Epithelial cell of proximal tubule (primary cell): ENCODE measurements at regions not wholly inside any gene's neighbourhood (a gene's known extent, or its start where the extent isn't known, plus 50 kb on each side); places are given as distances from the start of the nearest gene placed in this dataset.

Experiments used
- DNase-seq: peaks from one replicate; pipeline ENCODE4 v3.0.0-alpha.2; 2011; ENCODE audit warnings: low read depth
- H3K4me3 ChIP-seq: 2 replicates; pipeline ENCODE4 v1.5.1; 2011; ENCODE audit warnings: low read depth, mild to moderate bottlenecking, low read length
- CTCF ChIP-seq: conservative IDR thresholded peaks from 2 replicates; pipeline ENCODE4 v1.5.1; 2012; ENCODE audit warnings: low read depth, mild to moderate bottlenecking, low read length

DNA sequence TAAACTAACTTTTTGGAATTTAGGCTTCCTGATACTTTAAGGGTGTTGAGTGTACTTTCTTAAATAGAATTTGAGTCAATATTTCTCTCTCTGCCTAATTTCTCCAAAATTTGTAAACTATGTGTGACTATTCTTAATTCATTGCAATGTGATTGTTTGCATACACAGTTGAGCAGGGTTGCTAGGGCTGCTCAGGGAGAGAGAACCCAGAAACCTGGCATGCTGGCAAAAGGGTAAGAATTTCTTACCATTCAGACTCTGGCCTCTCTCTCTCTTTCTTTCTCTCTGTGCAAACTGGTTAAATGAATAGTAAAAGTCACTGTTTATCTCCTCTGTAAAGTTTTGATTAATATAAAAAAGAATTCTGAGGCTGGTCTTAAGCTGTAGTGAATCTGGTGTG, 51.0 kb upstream of the NAMPT start:
- H3K4me3 ChIP-seq = no peak overlapping the region
- no peak for DNase-seq
- TF ChIP-seq CTCF = no peak
